ENCODE measurements at regions not wholly inside any gene's neighbourhood (a gene's known extent, or its start where the extent isn't known, plus 50 kb on each side); places are given as distances from the start of the nearest gene placed in this dataset.

DNA sequence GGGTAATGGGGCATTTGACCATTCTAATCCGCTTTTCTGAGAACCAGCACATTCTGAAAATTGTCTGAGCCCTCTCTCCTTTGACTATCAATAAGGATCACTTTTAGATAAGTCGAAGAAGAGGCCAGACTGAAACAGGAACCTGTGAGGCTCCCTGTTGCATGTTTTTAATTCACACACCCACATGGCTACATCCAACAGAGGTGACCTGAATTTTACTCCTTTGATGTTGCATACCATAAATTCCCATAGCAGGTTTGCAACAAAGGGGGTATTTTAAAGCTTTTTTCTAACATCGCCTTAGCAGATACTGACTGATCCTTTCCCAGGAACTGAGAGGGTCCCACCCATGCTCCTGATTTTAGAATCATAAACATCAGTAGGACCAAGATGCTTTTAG, 450.8 kb downstream of the USP25 start:
- no peak for DNase-seq (ENCODE audit: low read depth, low spot score)
- no peak overlapping the region for H3K4me3 ChIP-seq (ENCODE audit: low read depth, low read length)
- in situ Hi-C loops (cut with HindIII; ENCODE audit: low sequenced_read_pairs), result no loop called here
- TF ChIP-seq, protein P1, sequence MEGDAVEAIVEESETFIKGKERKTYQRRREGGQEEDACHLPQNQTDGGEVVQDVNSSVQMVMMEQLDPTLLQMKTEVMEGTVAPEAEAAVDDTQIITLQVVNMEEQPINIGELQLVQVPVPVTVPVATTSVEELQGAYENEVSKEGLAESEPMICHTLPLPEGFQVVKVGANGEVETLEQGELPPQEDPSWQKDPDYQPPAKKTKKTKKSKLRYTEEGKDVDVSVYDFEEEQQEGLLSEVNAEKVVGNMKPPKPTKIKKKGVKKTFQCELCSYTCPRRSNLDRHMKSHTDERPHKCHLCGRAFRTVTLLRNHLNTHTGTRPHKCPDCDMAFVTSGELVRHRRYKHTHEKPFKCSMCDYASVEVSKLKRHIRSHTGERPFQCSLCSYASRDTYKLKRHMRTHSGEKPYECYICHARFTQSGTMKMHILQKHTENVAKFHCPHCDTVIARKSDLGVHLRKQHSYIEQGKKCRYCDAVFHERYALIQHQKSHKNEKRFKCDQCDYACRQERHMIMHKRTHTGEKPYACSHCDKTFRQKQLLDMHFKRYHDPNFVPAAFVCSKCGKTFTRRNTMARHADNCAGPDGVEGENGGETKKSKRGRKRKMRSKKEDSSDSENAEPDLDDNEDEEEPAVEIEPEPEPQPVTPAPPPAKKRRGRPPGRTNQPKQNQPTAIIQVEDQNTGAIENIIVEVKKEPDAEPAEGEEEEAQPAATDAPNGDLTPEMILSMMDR (IDR thresholded peaks at IDR 0.05; ENCODE audit: low read depth, low read length), result no peak

DNA sequence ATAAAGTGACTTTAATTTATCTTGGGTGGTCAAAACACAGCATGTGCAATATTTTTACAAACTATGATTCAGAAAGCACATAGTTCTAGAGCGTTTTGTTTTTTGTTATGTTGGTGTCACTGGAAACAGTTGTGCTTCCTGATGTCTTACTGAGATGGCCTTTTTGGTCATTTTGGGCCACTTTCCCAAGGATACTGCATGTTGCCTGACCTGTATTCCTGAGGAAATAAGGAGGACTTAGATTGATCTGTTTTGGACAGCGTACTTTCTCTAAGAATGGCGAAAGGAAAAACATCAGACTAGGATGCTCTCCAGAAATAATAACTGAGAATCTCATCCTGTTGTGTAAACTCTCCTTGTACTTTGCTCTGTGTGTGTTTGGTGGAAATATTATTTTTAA, 451.2 kb downstream of the USP25 start:
- in situ Hi-C loops (cut with HindIII; ENCODE audit: low sequenced_read_pairs), result no loop called here
- TF ChIP-seq, protein P1 (IDR thresholded peaks at IDR 0.05; ENCODE audit: low read depth, low read length), result no peak
- DNase-seq (ENCODE audit: low read depth, low spot score), result peak; percentile 77
- H3K4me3 ChIP-seq (ENCODE audit: low read depth, low read length), result no peak overlapping the region

DNA sequence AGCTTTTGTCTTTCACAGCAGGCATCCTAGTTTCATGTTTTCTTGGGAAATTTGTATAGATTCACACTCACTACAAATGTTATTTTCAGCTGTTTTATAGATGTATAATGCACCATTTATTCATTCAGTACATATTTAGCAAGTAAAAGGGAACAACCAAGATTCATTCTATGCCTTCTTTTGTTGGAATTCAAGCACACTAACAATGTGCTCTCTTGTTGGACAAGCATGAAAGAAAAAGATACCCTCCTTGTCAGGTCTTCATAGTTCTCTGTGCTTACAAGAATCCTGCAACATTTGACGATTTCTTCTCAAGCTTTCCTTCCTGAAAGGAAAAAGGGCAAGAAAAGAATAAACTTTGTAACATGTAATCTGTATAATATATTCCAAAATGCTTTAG, 456.0 kb downstream of the USP25 start:
- in situ Hi-C loops (cut with HindIII; ENCODE audit: low sequenced_read_pairs), result no loop called here
- DNase-seq (ENCODE audit: low read depth, low spot score), result no peak
- TF ChIP-seq, protein P1 (IDR thresholded peaks at IDR 0.05; ENCODE audit: low read depth, low read length), result no peak
- no peak overlapping the region for H3K4me3 ChIP-seq (ENCODE audit: low read depth, low read length)

DNA sequence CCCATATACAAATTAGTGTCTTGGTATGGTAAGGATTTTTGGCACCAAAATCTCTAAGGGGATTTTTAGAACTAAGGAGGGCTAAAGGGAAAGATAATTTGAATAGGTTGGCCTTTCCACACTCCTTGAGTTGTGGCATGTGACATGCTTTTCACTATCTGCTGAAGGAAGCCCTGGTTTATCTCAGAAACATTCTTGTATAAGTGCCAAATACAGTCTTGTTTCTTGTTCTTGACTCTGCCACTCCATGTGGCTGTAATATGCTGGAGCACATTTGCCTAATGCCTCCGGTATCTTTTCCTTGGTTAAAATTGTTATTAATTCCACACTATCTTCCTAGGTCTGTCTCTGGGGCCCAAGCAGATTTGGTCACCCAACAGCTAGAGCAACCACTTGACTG, 457.0 kb downstream of the USP25 start:
- in situ Hi-C loops (cut with HindIII; ENCODE audit: low sequenced_read_pairs), result no loop called here
- H3K4me3 ChIP-seq (ENCODE audit: low read depth, low read length), result no peak overlapping the region
- TF ChIP-seq, protein P1 (IDR thresholded peaks at IDR 0.05; ENCODE audit: low read depth, low read length), result no peak
- no peak for DNase-seq (ENCODE audit: low read depth, low spot score)

DNA sequence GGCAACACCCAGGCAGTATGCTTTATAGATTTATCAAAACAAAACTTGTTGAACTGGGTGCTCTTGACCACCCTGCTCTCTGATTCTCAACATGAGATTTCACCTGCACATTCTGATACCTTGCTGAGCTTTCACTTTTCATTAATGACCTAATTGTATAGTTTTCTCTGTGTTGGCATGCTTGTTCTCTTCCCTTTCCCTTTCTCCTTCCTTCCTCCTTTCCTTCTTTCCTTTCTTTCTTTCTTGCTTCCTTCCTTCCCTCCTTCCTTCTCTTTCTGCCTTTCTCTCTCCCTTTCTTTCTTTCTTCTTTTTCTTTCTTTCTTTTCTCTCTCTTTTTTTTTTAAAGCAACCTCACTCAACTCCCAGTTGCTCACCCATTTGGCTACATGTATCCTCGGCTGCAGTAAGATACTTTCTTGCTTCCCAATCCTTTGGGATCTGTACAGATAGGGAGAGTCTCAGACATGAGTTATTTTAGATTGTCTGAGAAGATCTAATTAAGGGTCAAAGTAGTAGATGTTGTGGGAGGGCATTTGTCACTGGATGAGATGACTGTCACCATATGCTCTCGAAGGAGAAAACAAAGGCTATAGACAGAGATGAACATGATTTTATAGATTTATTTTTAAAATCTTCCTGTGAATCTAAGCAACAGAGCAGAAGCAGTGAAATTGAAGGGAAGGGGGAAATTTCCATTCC, 458.0 kb downstream of the USP25 start:
- in situ Hi-C loops (cut with HindIII; ENCODE audit: low sequenced_read_pairs), result no loop called here
- TF ChIP-seq, protein P1 (IDR thresholded peaks at IDR 0.05; ENCODE audit: low read depth, low read length), result no peak
- no peak for DNase-seq (ENCODE audit: low read depth, low spot score)
- no peak overlapping the region for H3K4me3 ChIP-seq (ENCODE audit: low read depth, low read length)

DNA sequence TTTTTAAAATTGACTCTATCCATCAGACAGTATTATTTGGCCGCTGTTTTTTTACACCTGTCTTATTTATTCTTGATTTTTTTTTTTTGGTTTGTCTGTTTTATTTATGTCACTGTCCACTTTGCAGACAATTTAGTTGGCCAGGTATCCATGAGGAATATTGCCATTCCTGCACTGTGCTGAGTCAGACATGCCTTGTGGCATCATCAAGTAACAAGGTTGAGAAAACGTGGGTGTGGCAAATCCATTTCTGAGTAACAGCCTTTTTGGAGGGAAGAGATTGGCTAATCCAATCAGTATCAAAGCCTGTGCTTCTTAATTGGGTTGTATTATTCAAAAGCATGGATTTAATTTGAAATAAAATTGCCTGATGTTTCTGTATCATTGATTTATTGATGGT, 463.1 kb downstream of the USP25 start:
- in situ Hi-C loops (cut with HindIII; ENCODE audit: low sequenced_read_pairs), result no loop called here

More for the DNA sequence above, 463.1 kb downstream of the USP25 start:
- TF ChIP-seq, protein P1 (IDR thresholded peaks at IDR 0.05; ENCODE audit: low read depth, low read length), result no peak
- no peak overlapping the region for H3K4me3 ChIP-seq (ENCODE audit: low read depth, low read length)
- DNase-seq (ENCODE audit: low read depth, low spot score), result peak; percentile 29

Data from astrocyte of the spinal cord (primary cell).